Neural crest cell (in vitro differentiated cells): ENCODE measurements at regions not wholly inside any gene's neighbourhood (a gene's known extent, or its start where the extent isn't known, plus 50 kb on each side); places are given as distances from the start of the nearest gene placed in this dataset.

Experiments used
- DNase-seq: peaks from one replicate; pipeline ENCODE4 v3.0.0; 2021; ENCODE audit warnings: low read depth, mixed read lengths, low spot score
- H3K27ac Mint-ChIP-seq: one replicate; pipeline ENCODE4 v1.8.0; 2021; ENCODE audit warnings: mild to moderate bottlenecking, mixed read lengths; ENCODE audit not compliant: unreplicated experiment
- H3K27me3 Mint-ChIP-seq: 2 replicates; pipeline ENCODE4 v1.8.0; 2021; ENCODE audit warnings: low read depth, mild to moderate bottlenecking, mixed read lengths
- H3K36me3 Mint-ChIP-seq: 2 replicates; pipeline ENCODE4 v1.8.0; 2021; ENCODE audit warnings: low read depth, mild to moderate bottlenecking, mixed read lengths
- H3K4me1 Mint-ChIP-seq: 2 replicates; pipeline ENCODE4 v1.8.0; 2021; ENCODE audit warnings: mixed read lengths
- H3K4me3 Mint-ChIP-seq: one replicate; pipeline ENCODE4 v1.8.0; 2021; ENCODE audit warnings: mild to moderate bottlenecking, mixed read lengths
- H3K9me3 Mint-ChIP-seq: 2 replicates; pipeline ENCODE4 v1.8.0; 2021; ENCODE audit warnings: mixed read lengths
- CTCF ChIP-seq: fragments of 200-600 bp; sonication (generic); conservative IDR thresholded peaks from 2 replicates; pipeline ENCODE4 v1.5.0; 2021; ENCODE audit warnings: antibody characterized with exemption, mild to moderate bottlenecking

- Mint-ChIP-seq H3K36me3 (no peaks in the 10 kb centered on the region), H3K9me3 (no peaks in the 10 kb centered on the region), H3K4me3 (no peak overlapping the region), H3K4me1 (no peaks in the 10 kb centered on the region), H3K27ac (no peak overlapping the region), H3K27me3 (peaks cover 4% of the 10 kb centered on the region)
- no peak for TF ChIP-seq CTCF
- DNase-seq: no peak
These were observed 155.2 kb downstream of the MBL2 start for GRCh38 chr10:52617346-52617745.

GRCh38 chr10:52619052-52619451, 153.5 kb downstream of the MBL2 start:
- no peak overlapping the region for H3K4me3 Mint-ChIP-seq
- no peak overlapping the region for H3K27ac Mint-ChIP-seq
- no peaks in the 10 kb centered on the region for H3K4me1 Mint-ChIP-seq
- H3K27me3 Mint-ChIP-seq: no peaks in the 10 kb centered on the region
- H3K36me3 Mint-ChIP-seq: no peaks in the 10 kb centered on the region
- TF ChIP-seq CTCF: no peak
- DNase-seq: no peak
- H3K9me3 Mint-ChIP-seq: no peaks in the 10 kb centered on the region

GRCh38 chr10:52621635-52622079, 150.9 kb downstream of the MBL2 start:
- TF ChIP-seq CTCF: no peak
- DNase-seq: no peak
- H3K4me3 Mint-ChIP-seq: no peak overlapping the region
- no peaks in the 10 kb centered on the region for H3K4me1 Mint-ChIP-seq
- no peaks in the 10 kb centered on the region for H3K27me3 Mint-ChIP-seq
- no peaks in the 10 kb centered on the region for H3K36me3 Mint-ChIP-seq
- no peaks in the 10 kb centered on the region for H3K9me3 Mint-ChIP-seq
- no peak overlapping the region for H3K27ac Mint-ChIP-seq

- Mint-ChIP-seq H3K27me3 (no peaks in the 10 kb centered on the region), H3K27ac (no peak overlapping the region), H3K4me1 (peaks cover 4% of the 10 kb centered on the region), H3K4me3 (no peak overlapping the region), H3K36me3 (no peaks in the 10 kb centered on the region), H3K9me3 (no peaks in the 10 kb centered on the region)
- DNase-seq: no peak
- no peak for TF ChIP-seq CTCF
These were observed 148.8 kb downstream of the MBL2 start for GRCh38 chr10:52623761-52624160.

- H3K4me1 Mint-ChIP-seq: peaks cover 6% of the 10 kb centered on the region
- no peak for DNase-seq
- no peak for TF ChIP-seq CTCF
- no peaks in the 10 kb centered on the region for H3K27me3 Mint-ChIP-seq
- no peaks in the 10 kb centered on the region for H3K9me3 Mint-ChIP-seq
- H3K27ac Mint-ChIP-seq: no peak overlapping the region
- no peaks in the 10 kb centered on the region for H3K36me3 Mint-ChIP-seq
- H3K4me3 Mint-ChIP-seq: no peak overlapping the region
These were observed 145.3 kb downstream of the MBL2 start for GRCh38 chr10:52627279-52627678.

- Mint-ChIP-seq H3K27ac (no peak overlapping the region), H3K4me1 (peaks cover 14% of the 10 kb centered on the region), H3K27me3 (no peaks in the 10 kb centered on the region), H3K4me3 (no peak overlapping the region), H3K9me3 (no peaks in the 10 kb centered on the region), H3K36me3 (no peaks in the 10 kb centered on the region)
- no peak for DNase-seq
- TF ChIP-seq CTCF: no peak
These were observed 141.4 kb downstream of the MBL2 start for GRCh38 chr10:52631146-52631545.
